NT2/D1 (cell line): ENCODE measurements at regions not wholly inside any gene's neighbourhood (a gene's known extent, or its start where the extent isn't known, plus 50 kb on each side); places are given as distances from the start of the nearest gene placed in this dataset.

ENCODE experiments used
- DNase-seq: peaks from one replicate; pipeline ENCODE4 v3.0.0-alpha.2; 2011; ENCODE audit warnings: low read depth, low spot score
- H3K27me3 ChIP-seq: 2 replicates; pipeline ENCODE4 v1.6.0; 2011; ENCODE audit warnings: mild to moderate bottlenecking; ENCODE audit not compliant: insufficient read length, insufficient read depth
- H3K36me3 ChIP-seq: 2 replicates; pipeline ENCODE4 v1.6.1; 2011; ENCODE audit warnings: mild to moderate bottlenecking, low read length, mixed read lengths; ENCODE audit not compliant: insufficient read depth, insufficient read length
- H3K4me1 ChIP-seq: 2 replicates; pipeline ENCODE4 v1.5.1; 2011; ENCODE audit not compliant: insufficient read depth, insufficient read length
- H3K4me3 ChIP-seq: 2 replicates; pipeline ENCODE4 v1.5.1; 2011; ENCODE audit warnings: low read depth; ENCODE audit not compliant: insufficient read length
- H3K9ac ChIP-seq: 2 replicates; pipeline ENCODE4 v1.6.0; 2011; ENCODE audit warnings: low read depth; ENCODE audit not compliant: insufficient read length
- H3K9me3 ChIP-seq: 2 replicates; pipeline ENCODE4 v1.5.1; 2011; ENCODE audit warnings: mild to moderate bottlenecking, low read length; ENCODE audit not compliant: insufficient read depth
- SUZ12 ChIP-seq: IDR thresholded peaks from 2 replicates; pipeline ENCODE4 v1.6.1; 2011; ENCODE audit not compliant: insufficient read length, insufficient read depth; ENCODE audit errors: extremely low read depth
- YY1 ChIP-seq: IDR thresholded peaks from 2 replicates; pipeline ENCODE4 v1.6.1; 2011; ENCODE audit not compliant: insufficient read length, insufficient read depth
- ZNF274 ChIP-seq: IDR thresholded peaks from 2 replicates; pipeline ENCODE4 v1.6.1; 2011; ENCODE audit warnings: mild to moderate bottlenecking, low read depth, low read length

- no peak for DNase-seq
- no peaks in the 10 kb centered on the region for H3K36me3 ChIP-seq
- no peaks in the 10 kb centered on the region for H3K27me3 ChIP-seq
- no peak for TF ChIP-seq YY1
- TF ChIP-seq ZNF274 = no peak
- no peak for TF ChIP-seq SUZ12
- no peak overlapping the region for H3K4me3 ChIP-seq
- H3K9me3 ChIP-seq = 0 out of 2 replicates have a peak, but pooled peaks cover 5% of the 10 kb centered on the region
- no peak overlapping the region for H3K9ac ChIP-seq
- H3K4me1 ChIP-seq = no peaks in the 10 kb centered on the region
Measured at GRCh38 chr3:22170370-22170769, 419.4 kb upstream of the ZNF385D start.

GRCh38 chr3:22172964-22173363, 422.0 kb upstream of the ZNF385D start:
- TF ChIP-seq YY1 (no peak), SUZ12 (no peak), ZNF274 (no peak)
- no peak overlapping the region for H3K9ac ChIP-seq
- no peaks in the 10 kb centered on the region for H3K9me3 ChIP-seq
- DNase-seq = no peak
- H3K4me1 ChIP-seq = no peaks in the 10 kb centered on the region
- no peaks in the 10 kb centered on the region for H3K36me3 ChIP-seq
- H3K27me3 ChIP-seq = no peaks in the 10 kb centered on the region
- H3K4me3 ChIP-seq = no peak overlapping the region

- Histone ChIP-seq H3K27me3 (no peaks in the 10 kb centered on the region), H3K4me3 (no peak overlapping the region), H3K4me1 (no peaks in the 10 kb centered on the region), H3K36me3 (no peaks in the 10 kb centered on the region), H3K9me3 (no peaks in the 10 kb centered on the region), H3K9ac (no peak overlapping the region)
- TF ChIP-seq SUZ12 (no peak), ZNF274 (no peak), YY1 (no peak)
- no peak for DNase-seq
Measured at GRCh38 chr3:22175947-22176346, 424.9 kb upstream of the ZNF385D start.

DNA sequence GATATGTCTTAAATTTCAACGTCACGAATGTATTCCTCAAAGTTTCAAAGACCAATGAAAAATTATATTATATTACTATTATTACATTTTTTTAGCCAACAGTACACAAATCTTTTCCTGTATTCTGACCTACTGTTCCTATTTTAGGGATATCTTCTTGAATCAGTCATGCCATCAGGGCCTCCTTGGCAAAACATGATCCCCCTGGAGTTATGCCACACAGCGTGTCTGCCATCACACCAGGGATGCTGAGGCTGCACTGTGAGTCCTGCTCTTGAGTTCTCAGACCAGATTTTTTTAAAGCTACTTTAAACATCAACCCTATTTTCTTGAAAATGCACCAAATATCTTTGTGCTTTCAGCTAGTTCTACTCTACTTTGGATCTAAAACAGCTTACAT, 425.9 kb upstream of the ZNF385D start:
- no peaks in the 10 kb centered on the region for H3K36me3 ChIP-seq
- TF ChIP-seq SUZ12 = no peak
- TF ChIP-seq YY1 = no peak
- no peak for TF ChIP-seq ZNF274
- H3K9ac ChIP-seq = no peak overlapping the region
- no peaks in the 10 kb centered on the region for H3K9me3 ChIP-seq
- H3K4me1 ChIP-seq = no peaks in the 10 kb centered on the region
- H3K27me3 ChIP-seq = no peaks in the 10 kb centered on the region
- no peak for DNase-seq
- no peak overlapping the region for H3K4me3 ChIP-seq

DNA sequence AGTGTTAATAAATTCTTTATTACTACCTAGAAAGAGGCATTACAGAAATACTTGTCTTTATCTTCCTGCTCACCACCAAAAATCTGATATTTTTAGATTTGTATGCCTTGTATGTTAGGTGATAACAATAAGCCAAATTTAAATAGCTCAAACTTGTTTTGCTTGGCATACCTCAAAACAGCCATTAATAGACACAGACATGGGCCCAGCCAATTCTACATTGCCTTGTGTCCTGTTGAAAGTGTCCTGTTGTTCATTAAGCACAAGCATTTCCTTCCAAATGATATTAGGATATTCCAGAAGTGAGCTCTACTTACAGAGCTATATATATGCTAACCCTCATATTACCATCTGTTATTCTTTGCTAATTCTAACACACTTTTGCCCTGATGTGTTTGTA, 438.6 kb upstream of the ZNF385D start:
- H3K36me3 ChIP-seq = no peaks in the 10 kb centered on the region
- no peak for DNase-seq
- H3K9ac ChIP-seq = no peak overlapping the region
- H3K4me3 ChIP-seq = no peak overlapping the region
- H3K9me3 ChIP-seq = no peaks in the 10 kb centered on the region
- no peak for TF ChIP-seq YY1
- TF ChIP-seq ZNF274 = no peak
- TF ChIP-seq SUZ12 = no peak
- H3K4me1 ChIP-seq = no peaks in the 10 kb centered on the region
- H3K27me3 ChIP-seq = no peaks in the 10 kb centered on the region

- Histone ChIP-seq H3K4me1 (no peaks in the 10 kb centered on the region), H3K27me3 (no peaks in the 10 kb centered on the region), H3K36me3 (no peaks in the 10 kb centered on the region), H3K4me3 (no peak overlapping the region), H3K9ac (no peak overlapping the region), H3K9me3 (no peaks in the 10 kb centered on the region)
- no peak for TF ChIP-seq ZNF274
- no peak for DNase-seq
Measured at GRCh38 chr3:22199095-22199494, 448.1 kb upstream of the ZNF385D start.

GRCh38 chr3:22208844-22209243, 457.8 kb upstream of the ZNF385D start:
- DNase-seq = no peak
- H3K36me3 ChIP-seq = no peaks in the 10 kb centered on the region
- H3K4me3 ChIP-seq = no peak overlapping the region
- no peak overlapping the region for H3K9ac ChIP-seq
- TF ChIP-seq YY1 (no peak), SUZ12 (no peak), ZNF274 (no peak)
- no peaks in the 10 kb centered on the region for H3K4me1 ChIP-seq
- H3K27me3 ChIP-seq = no peaks in the 10 kb centered on the region
- H3K9me3 ChIP-seq = no peaks in the 10 kb centered on the region

GRCh38 chr3:22209578-22209977, 458.6 kb upstream of the ZNF385D start:
- H3K27me3 ChIP-seq = no peaks in the 10 kb centered on the region
- H3K36me3 ChIP-seq = no peaks in the 10 kb centered on the region
- no peak for DNase-seq
- TF ChIP-seq ZNF274 (no peak), YY1 (no peak), SUZ12 (no peak)
- H3K9me3 ChIP-seq = no peaks in the 10 kb centered on the region
- no peaks in the 10 kb centered on the region for H3K4me1 ChIP-seq
- H3K9ac ChIP-seq = no peak overlapping the region
- no peak overlapping the region for H3K4me3 ChIP-seq
